Endothelial cell of umbilical vein (primary cell): ENCODE measurements at regions not wholly inside any gene's neighbourhood (a gene's known extent, or its start where the extent isn't known, plus 50 kb on each side); places are given as distances from the start of the nearest gene placed in this dataset.

ENCODE experiments used
- EZH2 ChIP-seq: IDR thresholded peaks from 2 replicates; pipeline ENCODE4 v1.6.1; 2012; ENCODE audit warnings: borderline replicate concordance, low read depth, mild to moderate bottlenecking, moderate library complexity, low read length, inconsistent platforms; ENCODE audit not compliant: severe bottlenecking
- FOS ChIP-seq: IDR thresholded peaks from 2 replicates; pipeline ENCODE4 v1.6.1; 2011; ENCODE audit warnings: mild to moderate bottlenecking, low read length, moderate library complexity, borderline replicate concordance; ENCODE audit not compliant: insufficient read depth
- GATA2 ChIP-seq: IDR thresholded peaks from 2 replicates; pipeline ENCODE4 v1.7.0; 2011; ENCODE audit warnings: low read depth, mild to moderate bottlenecking, moderate library complexity, mixed read lengths, low read length; ENCODE audit not compliant: insufficient read length, insufficient read depth
- JUN ChIP-seq: IDR thresholded peaks from 2 replicates; pipeline ENCODE4 v1.6.1; 2011; ENCODE audit warnings: borderline replicate concordance, low read depth; ENCODE audit not compliant: insufficient read length, insufficient read depth
- POLR2A ChIP-seq: IDR thresholded peaks from 2 replicates; pipeline ENCODE4 v1.6.1; 2012; ENCODE audit warnings: low read depth, mild to moderate bottlenecking, control low read depth, low read length
- POLR2AphosphoS5 ChIP-seq: IDR thresholded peaks from 2 replicates; pipeline ENCODE4 v1.6.1; 2012; ENCODE audit warnings: low read depth, mild to moderate bottlenecking, control low read depth, low read length, moderate library complexity; ENCODE audit not compliant: insufficient read depth
- TF ChIP-seq, protein P1 (sequence below), 2 donors: IDR thresholded peaks; 1 replicate in 1 of 2; 2 replicates in 1 of 2; pipeline ENCODE4 v1.5.1; 2011; ENCODE audit warnings: low read length in 2 of 2, mild to moderate bottlenecking in 2 of 2, moderate library complexity in 2 of 2, control low read depth in 1 of 2, inconsistent platforms in 1 of 2, low read depth in 1 of 2; ENCODE audit not compliant: insufficient read depth in 1 of 2; ENCODE audit errors: extremely low read depth in 1 of 2
- TF ChIP-seq, protein P2 (sequence below): IDR thresholded peaks from 2 replicates; pipeline ENCODE4 v1.6.1; 2011; ENCODE audit not compliant: insufficient read depth, insufficient read length

DNA sequence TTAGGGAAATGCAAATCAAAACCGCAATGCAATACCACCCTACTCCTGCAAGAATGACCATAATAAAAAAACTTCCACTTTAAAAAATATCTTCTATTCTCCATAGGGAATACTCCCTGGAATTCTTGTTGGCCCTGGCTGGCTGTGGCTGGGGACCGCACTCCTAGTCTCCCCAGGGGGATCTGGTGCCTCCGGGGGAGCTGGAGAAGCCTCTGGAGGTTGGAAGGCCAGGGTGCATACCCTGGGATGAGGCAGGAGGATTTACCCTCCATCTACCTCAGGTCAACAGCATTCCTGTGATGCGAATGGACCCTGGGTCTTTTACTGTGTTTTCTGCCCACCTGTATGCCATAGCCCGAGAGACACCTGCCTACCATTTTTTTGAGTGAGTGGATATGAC, 120.0 kb upstream of the ZNF536 start:
- TF ChIP-seq POLR2AphosphoS5 (no peak), FOS (no peak), EZH2 (no peak), JUN (no peak), POLR2A (no peak), GATA2 (no peak)
- TF ChIP-seq, protein P1, sequence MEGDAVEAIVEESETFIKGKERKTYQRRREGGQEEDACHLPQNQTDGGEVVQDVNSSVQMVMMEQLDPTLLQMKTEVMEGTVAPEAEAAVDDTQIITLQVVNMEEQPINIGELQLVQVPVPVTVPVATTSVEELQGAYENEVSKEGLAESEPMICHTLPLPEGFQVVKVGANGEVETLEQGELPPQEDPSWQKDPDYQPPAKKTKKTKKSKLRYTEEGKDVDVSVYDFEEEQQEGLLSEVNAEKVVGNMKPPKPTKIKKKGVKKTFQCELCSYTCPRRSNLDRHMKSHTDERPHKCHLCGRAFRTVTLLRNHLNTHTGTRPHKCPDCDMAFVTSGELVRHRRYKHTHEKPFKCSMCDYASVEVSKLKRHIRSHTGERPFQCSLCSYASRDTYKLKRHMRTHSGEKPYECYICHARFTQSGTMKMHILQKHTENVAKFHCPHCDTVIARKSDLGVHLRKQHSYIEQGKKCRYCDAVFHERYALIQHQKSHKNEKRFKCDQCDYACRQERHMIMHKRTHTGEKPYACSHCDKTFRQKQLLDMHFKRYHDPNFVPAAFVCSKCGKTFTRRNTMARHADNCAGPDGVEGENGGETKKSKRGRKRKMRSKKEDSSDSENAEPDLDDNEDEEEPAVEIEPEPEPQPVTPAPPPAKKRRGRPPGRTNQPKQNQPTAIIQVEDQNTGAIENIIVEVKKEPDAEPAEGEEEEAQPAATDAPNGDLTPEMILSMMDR (IDR thresholded peaks at IDR 0.05; ENCODE audit: extremely low read depth in 1 of 2, insufficient read depth in 1 of 2, low read depth in 1 of 2, low read length in 2 of 2): no peak
- TF ChIP-seq, protein P2, sequence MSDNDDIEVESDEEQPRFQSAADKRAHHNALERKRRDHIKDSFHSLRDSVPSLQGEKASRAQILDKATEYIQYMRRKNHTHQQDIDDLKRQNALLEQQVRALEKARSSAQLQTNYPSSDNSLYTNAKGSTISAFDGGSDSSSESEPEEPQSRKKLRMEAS: no peak
